Psoas muscle (tissue), 7 donors: ENCODE measurements at regions not wholly inside any gene's neighbourhood (a gene's known extent, or its start where the extent isn't known, plus 50 kb on each side); places are given as distances from the start of the nearest gene placed in this dataset.

Experiments
- ATAC-seq, 4 donors: fragments of 200-7000 bp; cut with Tn5 transposase; one replicate each; pipeline ENCODE4 v1.9.1; 2020; ENCODE audit warnings: moderate library complexity in 3 of 4, mild to moderate bottlenecking in 2 of 4
- DNase-seq, 2 donors: peaks; one replicate each; pipeline ENCODE4 v3.0.0-alpha.2; 2020
- H3K27ac ChIP-seq: fragments of 200-600 bp; one replicate; pipeline ENCODE4 v1.8.0; 2022
- H3K27me3 ChIP-seq, 3 donors: fragments of 200-600 bp in 1 of 3; one replicate each; pipeline versions ENCODE4 v1.6.1 to v1.8.0; 2013 to 2022; ENCODE audit warnings: low read length in 2 of 3, mild to moderate bottlenecking in 2 of 3, moderate library complexity in 1 of 3; ENCODE audit not compliant: insufficient read depth in 3 of 3
- H3K36me3 ChIP-seq, 2 donors: fragments of 200-600 bp in 1 of 2; one replicate each; pipeline versions ENCODE4 v1.6.1 to v1.8.0; 2013 to 2022; ENCODE audit warnings: low read depth in 1 of 2, mild to moderate bottlenecking in 1 of 2, moderate library complexity in 1 of 2; ENCODE audit not compliant: insufficient read depth in 1 of 2
- H3K4me1 ChIP-seq: fragments of 200-600 bp; one replicate; pipeline ENCODE4 v1.8.0; 2022
- H3K4me3 ChIP-seq: fragments of 200-600 bp; one replicate; pipeline ENCODE4 v1.8.0; 2022; ENCODE audit warnings: mild to moderate bottlenecking
- H3K9me3 ChIP-seq: fragments of 200-600 bp; one replicate; pipeline ENCODE4 v1.8.0; 2022
- whole genome bisulfite sequencing, 3 donors: extraction: QIAGEN DNeasy Blood & Tissue Kit; methylation state at CpG; one replicate each; pipeline versions ENCODE4 v1.1.6 to v1.1.7; 2013; 5-methylcytosine and 5-hydroxymethylcytosine counted together
- intact Hi-C, 2 donors: fragments of 100-400 bp; cut with DNase I; formaldehyde crosslinking; loops; one replicate each; pipeline versions ENCODE4 v1.11.0 to v1.14.2; 2022
- TF ChIP-seq, protein P1 (sequence below): fragments of 200-600 bp; IDR thresholded peaks from one replicate; pipeline ENCODE4 v1.8.0; 2022; ENCODE audit warnings: antibody characterized with exemption
- donor health status: healthy with polysubstance abuse.
- donor health status: DM: no; HTN: no; CAD: no; lungs with moderate emphysema.
- donor health status: Bipolar disorder and iron deficiency.
- donor health status: healthy.
- donor health status: DM: yes; HTN: yes; CAD: no.
- donor health status: DM: no; HTN: no; CAD: no.
- donor health status: DM: yes; HTN: yes; CAD: no.

DNA sequence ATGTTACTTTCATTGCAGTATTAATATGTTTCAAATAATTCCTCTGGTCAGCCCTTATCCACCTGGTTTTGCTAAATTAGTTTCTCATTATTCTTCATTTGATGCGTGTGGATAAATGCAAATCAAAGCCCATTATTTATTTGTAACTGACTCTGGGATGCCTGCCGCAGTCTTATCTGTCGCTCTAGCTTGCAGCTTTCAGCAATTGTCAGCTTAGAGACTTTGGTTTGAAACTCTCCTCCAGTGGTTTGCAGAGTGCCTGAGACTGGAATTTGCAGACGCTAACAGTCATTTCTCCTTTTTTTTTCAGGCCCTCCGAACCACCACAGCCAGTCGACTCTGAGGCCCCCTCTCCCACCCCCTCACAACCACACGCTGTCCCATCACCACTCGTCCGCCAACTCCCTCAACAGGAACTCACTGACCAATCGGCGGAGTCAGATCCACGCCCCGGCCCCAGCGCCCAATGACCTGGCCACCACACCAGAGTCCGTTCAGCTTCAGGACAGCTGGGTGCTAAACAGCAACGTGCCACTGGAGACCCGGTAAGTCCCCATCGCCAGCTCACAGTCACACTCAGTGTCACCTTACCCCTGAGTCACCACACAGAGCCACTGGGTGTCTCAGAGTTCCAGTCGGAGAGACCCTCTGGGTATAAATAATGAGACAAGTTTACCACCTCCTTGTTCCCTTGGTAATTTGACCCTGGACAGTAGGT lies 339.0 kb upstream of the WWC1 start:
- no peak overlapping the region for H3K4me3 ChIP-seq
- no peak overlapping the region for H3K27ac ChIP-seq
- TF ChIP-seq, protein P1, sequence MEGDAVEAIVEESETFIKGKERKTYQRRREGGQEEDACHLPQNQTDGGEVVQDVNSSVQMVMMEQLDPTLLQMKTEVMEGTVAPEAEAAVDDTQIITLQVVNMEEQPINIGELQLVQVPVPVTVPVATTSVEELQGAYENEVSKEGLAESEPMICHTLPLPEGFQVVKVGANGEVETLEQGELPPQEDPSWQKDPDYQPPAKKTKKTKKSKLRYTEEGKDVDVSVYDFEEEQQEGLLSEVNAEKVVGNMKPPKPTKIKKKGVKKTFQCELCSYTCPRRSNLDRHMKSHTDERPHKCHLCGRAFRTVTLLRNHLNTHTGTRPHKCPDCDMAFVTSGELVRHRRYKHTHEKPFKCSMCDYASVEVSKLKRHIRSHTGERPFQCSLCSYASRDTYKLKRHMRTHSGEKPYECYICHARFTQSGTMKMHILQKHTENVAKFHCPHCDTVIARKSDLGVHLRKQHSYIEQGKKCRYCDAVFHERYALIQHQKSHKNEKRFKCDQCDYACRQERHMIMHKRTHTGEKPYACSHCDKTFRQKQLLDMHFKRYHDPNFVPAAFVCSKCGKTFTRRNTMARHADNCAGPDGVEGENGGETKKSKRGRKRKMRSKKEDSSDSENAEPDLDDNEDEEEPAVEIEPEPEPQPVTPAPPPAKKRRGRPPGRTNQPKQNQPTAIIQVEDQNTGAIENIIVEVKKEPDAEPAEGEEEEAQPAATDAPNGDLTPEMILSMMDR, result no peak
- no peaks in the 10 kb centered on the region for H3K36me3 ChIP-seq
- intact Hi-C loops, result no loop called here
- H3K27me3 ChIP-seq, result peaks cover 0 to 4% (median 0%) of the 10 kb centered on the region in 3 donors
- ATAC-seq (no peak), DNase-seq (no peak)
- 44 to 49% (median 48%) methylated on average over 19 of the region's 19 CpGs for WGBS, 3 donors
- H3K9me3 ChIP-seq, result peaks cover 4% of the 10 kb centered on the region
- no peaks in the 10 kb centered on the region for H3K4me1 ChIP-seq

DNA sequence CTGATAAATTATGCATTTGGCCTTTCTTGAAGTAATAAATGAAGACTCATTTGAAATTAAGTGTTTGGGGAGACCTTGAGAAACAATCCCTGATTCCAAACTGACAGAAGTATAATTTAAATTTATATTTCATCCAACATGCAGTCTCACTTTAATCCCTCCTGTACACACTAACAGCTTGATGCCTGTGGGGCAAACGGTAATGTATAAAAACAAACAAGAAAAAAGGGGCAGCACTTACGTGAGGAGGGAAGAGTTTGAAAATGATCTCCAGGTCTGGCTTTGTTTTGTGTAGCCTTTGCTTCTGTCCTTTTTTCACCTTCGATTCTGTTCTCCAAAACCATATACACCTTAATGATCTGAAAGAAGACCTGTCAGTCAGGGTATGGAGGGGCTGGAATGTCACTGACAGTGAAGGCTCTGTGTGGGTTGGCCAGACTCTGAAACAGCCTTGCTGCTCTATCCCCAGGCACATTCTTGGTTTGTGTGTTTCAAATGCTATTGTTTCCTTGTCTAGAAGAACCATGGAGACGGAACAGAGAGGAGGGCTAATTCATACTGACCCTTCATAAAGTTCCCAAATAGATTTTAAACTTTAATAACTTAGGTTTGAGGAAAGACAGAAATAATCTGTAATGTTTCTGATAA lies 338.2 kb upstream of the WWC1 start:
- Histone ChIP-seq H3K36me3 (no peaks in the 10 kb centered on the region), H3K27ac (no peak overlapping the region), H3K9me3 (peaks cover 4% of the 10 kb centered on the region), H3K4me1 (no peaks in the 10 kb centered on the region), H3K27me3 (peaks cover 0 to 4% (median 0%) of the 10 kb centered on the region in 3 donors), H3K4me3 (no peak overlapping the region)
- DNase-seq (no peak), ATAC-seq (no peak)
- intact Hi-C loops, result no loop called here
- 58 to 68% (median 59%) methylated on average over 4 of the region's 4 CpGs for WGBS, 3 donors
- TF ChIP-seq, protein P1, result no peak

DNA sequence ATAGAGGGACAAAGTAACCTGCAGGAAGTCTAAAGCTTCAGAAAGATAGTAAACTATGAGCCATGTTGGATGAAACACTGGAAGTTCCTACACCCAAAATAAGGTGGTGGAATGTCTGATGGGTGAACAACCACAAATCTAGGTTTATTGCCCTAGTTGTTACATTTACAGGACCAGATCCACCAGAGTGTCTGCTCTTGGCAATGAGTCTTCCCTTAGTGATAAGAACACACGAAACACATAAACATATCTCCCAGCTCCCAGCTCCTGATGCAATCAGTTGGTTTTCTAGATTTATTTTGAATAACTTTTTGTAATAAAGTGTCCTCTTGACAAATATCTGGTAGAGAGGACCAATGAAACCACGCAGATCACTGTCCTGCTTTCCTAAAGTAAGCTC lies 329.7 kb upstream of the WWC1 start:
- Histone ChIP-seq H3K4me3 (no peak overlapping the region), H3K9me3 (no peaks in the 10 kb centered on the region), H3K27me3 (no peaks in the 10 kb centered on the region), H3K4me1 (no peaks in the 10 kb centered on the region), H3K27ac (no peak overlapping the region), H3K36me3 (no peaks in the 10 kb centered on the region)
- WGBS, 3 donors, result 84 to 92% (median 86%) methylated on average over 2 of the region's 2 CpGs
- TF ChIP-seq, protein P1, result no peak
- intact Hi-C loops, result no loop called here
- no peak for ATAC-seq
- no peak for DNase-seq

DNA sequence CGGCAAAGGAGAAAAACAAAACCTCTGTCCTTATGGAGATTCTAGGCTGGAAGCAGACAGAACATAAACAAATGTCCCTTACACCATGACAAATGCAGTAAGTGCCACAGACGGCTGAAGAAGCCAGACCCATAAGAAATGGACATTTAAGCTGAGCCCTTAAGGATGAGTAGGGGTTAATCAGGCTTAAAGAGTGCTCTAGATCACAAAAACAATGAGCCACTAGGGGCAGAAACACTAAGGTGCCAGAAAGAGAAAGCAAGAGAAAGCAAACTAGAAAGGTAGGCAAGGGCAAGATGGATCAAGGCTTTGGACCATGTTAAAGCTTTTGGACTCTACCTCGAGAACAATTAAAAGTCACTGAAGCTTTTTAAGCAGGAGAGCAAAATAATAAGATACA lies 326.9 kb upstream of the WWC1 start:
- Histone ChIP-seq H3K27me3 (no peaks in the 10 kb centered on the region), H3K27ac (no peak overlapping the region), H3K36me3 (no peaks in the 10 kb centered on the region), H3K9me3 (no peaks in the 10 kb centered on the region), H3K4me1 (no peaks in the 10 kb centered on the region), H3K4me3 (no peak overlapping the region)
- ATAC-seq, result no peak
- intact Hi-C loops, result no loop called here
- TF ChIP-seq, protein P1, result no peak
- WGBS, 3 donors, result 49 to 59% (median 57%) methylated on average over 3 of the region's 3 CpGs
- DNase-seq, result no peak
